H1 (cell line): ENCODE measurements at regions not wholly inside any gene's neighbourhood (a gene's known extent, or its start where the extent isn't known, plus 50 kb on each side); places are given as distances from the start of the nearest gene placed in this dataset.

ENCODE experiments used
- EP300 ChIP-seq, 2 experiments: IDR thresholded peaks; 1 replicate in 1 of 2; 2 replicates in 1 of 2; pipeline ENCODE4 v1.6.1; 2011 to 2012; ENCODE audit warnings: low read depth in 2 of 2, low read length in 2 of 2, mild to moderate bottlenecking in 2 of 2, borderline replicate concordance in 1 of 2, inconsistent platforms in 1 of 2, moderate library complexity in 1 of 2
- EZH2 ChIP-seq: fragments of 200-600 bp; sonication (generic); IDR thresholded peaks from 2 replicates; pipeline ENCODE4 v1.7.1; 2012; ENCODE audit warnings: low read depth, mild to moderate bottlenecking, moderate library complexity, low read length, inconsistent platforms; ENCODE audit not compliant: severe bottlenecking
- GTF2F1 ChIP-seq: IDR thresholded peaks from 2 replicates; pipeline ENCODE4 v1.6.1; 2012; ENCODE audit warnings: low read depth, low read length, improper control_type of control experiment, borderline replicate concordance
- MAX ChIP-seq: IDR thresholded peaks from 2 replicates; pipeline ENCODE4 v1.6.1; 2012; ENCODE audit warnings: inconsistent platforms
- SIN3A ChIP-seq, 2 experiments: IDR thresholded peaks in 1 of 2; conservative IDR thresholded peaks in 1 of 2; 2 replicates each; pipeline ENCODE4 v1.6.1; 2011 to 2012; ENCODE audit warnings: low read length in 2 of 2, improper control_type of control experiment in 1 of 2, low read depth in 1 of 2, mild to moderate bottlenecking in 1 of 2
- SP1 ChIP-seq: IDR thresholded peaks from 2 replicates; pipeline ENCODE4 v1.6.1; 2011; ENCODE audit warnings: low read depth, low read length
- TAF1 ChIP-seq: IDR thresholded peaks from 2 replicates; pipeline ENCODE4 v1.6.1; 2011; ENCODE audit warnings: mild to moderate bottlenecking, low read depth, low read length

GRCh38 chr14:104499784-104500760 is 79.5 kb upstream of the C14orf180 start (continued):
- TF ChIP-seq SIN3A (conservative IDR thresholded peaks at IDR 0.05 in 1 of 2, IDR thresholded peaks at IDR 0.05 in 1 of 2; ENCODE audit: low read depth in 1 of 2, low read length in 2 of 2) (no peak), GTF2F1 (no peak), SP1 (no peak), EZH2 (no peak), MAX (no peak), TAF1 (no peak), EP300 (IDR thresholded peaks at IDR 0.05; ENCODE audit: borderline replicate concordance in 1 of 2, low read depth in 2 of 2, low read length in 2 of 2) (no peak)
